Smooth muscle cell (in vitro differentiated cells): ENCODE measurements at regions not wholly inside any gene's neighbourhood (a gene's known extent, or its start where the extent isn't known, plus 50 kb on each side); places are given as distances from the start of the nearest gene placed in this dataset.

Source experiments
- DNase-seq: peaks from one replicate; lab custom pipeline; 2025; ENCODE audit not compliant: unreplicated experiment; lab: John Stamatoyannopoulos, UW
- H2AFZ ChIP-seq: fragments of 200-600 bp; sonication (generic); 2 replicates; pipeline ENCODE4 v1.6.0; 2016; ENCODE audit warnings: antibody characterized with exemption, low read depth, mild to moderate bottlenecking
- H3F3A ChIP-seq: fragments of 200-600 bp; sonication (generic); 2 replicates; pipeline ENCODE4 v1.6.0; 2017; ENCODE audit warnings: antibody characterized with exemption, low read depth
- H3K27ac ChIP-seq: fragments of 200-600 bp; sonication (generic); 2 replicates; pipeline ENCODE4 v1.5.1; 2016; ENCODE audit warnings: low read depth, mild to moderate bottlenecking
- H3K27me3 ChIP-seq: fragments of 200-600 bp; sonication (generic); 2 replicates; pipeline ENCODE4 v1.6.1; 2016; ENCODE audit warnings: low read depth, mild to moderate bottlenecking
- H3K36me3 ChIP-seq: fragments of 200-600 bp; sonication (generic); 2 replicates; pipeline ENCODE4 v1.5.1; 2016; ENCODE audit warnings: low read depth
- H3K4me1 ChIP-seq: fragments of 200-600 bp; sonication (generic); 2 replicates; pipeline ENCODE4 v1.5.1; 2016; ENCODE audit warnings: low read depth
- H3K4me2 ChIP-seq: fragments of 200-600 bp; sonication (generic); 2 replicates; pipeline ENCODE4 v1.6.0; 2016; ENCODE audit warnings: mild to moderate bottlenecking
- H3K4me3 ChIP-seq: fragments of 200-600 bp; sonication (generic); 2 replicates; pipeline ENCODE4 v1.5.1; 2016; ENCODE audit warnings: mild to moderate bottlenecking
- H3K79me2 ChIP-seq: fragments of 200-600 bp; sonication (generic); 2 replicates; pipeline ENCODE4 v1.6.0; 2016; ENCODE audit warnings: low read depth, mild to moderate bottlenecking
- H3K9ac ChIP-seq: fragments of 200-600 bp; sonication (generic); 2 replicates; pipeline ENCODE4 v1.6.0; 2016; ENCODE audit warnings: low read depth
- H3K9me3 ChIP-seq: fragments of 200-600 bp; sonication (generic); replicated peaks from 2 replicates; pipeline ENCODE4 v1.5.1; 2016; ENCODE audit warnings: low read depth
- H4K20me1 ChIP-seq: fragments of 200-600 bp; sonication (generic); 2 replicates; pipeline ENCODE4 v1.6.0; 2016; ENCODE audit warnings: low read depth
- WGBS: methylation state at CpG from one replicate; pipeline ENCODE4 v1.1.7; 2016; ENCODE audit warnings: low lambda C conversion rate; 5-methylcytosine and 5-hydroxymethylcytosine counted together
- TF ChIP-seq, protein P1 (sequence below): fragments of 200-600 bp; sonication (generic); IDR thresholded peaks from 2 replicates; pipeline ENCODE4 v1.5.1; 2017; ENCODE audit warnings: borderline replicate concordance, mild to moderate bottlenecking, antibody characterized with exemption; ENCODE audit not compliant: insufficient read depth, poor library complexity, severe bottlenecking

DNA sequence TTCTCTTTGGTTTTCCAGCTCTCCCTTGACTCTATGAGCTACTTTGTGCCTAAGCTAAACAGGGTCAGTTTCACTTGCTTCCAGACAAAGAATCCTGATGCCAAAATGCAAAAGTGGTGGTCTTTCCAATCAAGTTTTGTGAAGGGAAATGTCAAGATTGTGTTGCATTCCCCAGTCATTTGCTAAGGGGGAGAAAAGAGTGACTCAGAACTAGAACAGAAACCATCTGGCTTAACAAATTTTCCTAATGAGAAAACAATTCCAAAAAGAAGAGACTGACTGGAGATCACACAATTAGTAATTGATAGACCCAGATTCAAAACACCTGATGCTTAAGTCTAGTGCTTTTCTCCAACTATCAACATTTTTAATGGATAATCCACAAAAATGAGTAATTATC, 235.1 kb upstream of the DIO2 start:
- Histone ChIP-seq H3K27me3 (no peaks in the 10 kb centered on the region), H2AFZ (no peak overlapping the region), H3K36me3 (no peaks in the 10 kb centered on the region), H3K79me2 (no peaks in the 10 kb centered on the region), H3K4me3 (no peak overlapping the region), H3K27ac (no peak overlapping the region), H3K9ac (no peak overlapping the region), H4K20me1 (no peaks in the 10 kb centered on the region), H3K4me2 (no peak overlapping the region), H3K4me1 (no peaks in the 10 kb centered on the region), H3F3A (no peaks in the 10 kb centered on the region), H3K9me3 (no peaks in the 10 kb centered on the region)
- DNase-seq = no peak
- TF ChIP-seq, protein P1, sequence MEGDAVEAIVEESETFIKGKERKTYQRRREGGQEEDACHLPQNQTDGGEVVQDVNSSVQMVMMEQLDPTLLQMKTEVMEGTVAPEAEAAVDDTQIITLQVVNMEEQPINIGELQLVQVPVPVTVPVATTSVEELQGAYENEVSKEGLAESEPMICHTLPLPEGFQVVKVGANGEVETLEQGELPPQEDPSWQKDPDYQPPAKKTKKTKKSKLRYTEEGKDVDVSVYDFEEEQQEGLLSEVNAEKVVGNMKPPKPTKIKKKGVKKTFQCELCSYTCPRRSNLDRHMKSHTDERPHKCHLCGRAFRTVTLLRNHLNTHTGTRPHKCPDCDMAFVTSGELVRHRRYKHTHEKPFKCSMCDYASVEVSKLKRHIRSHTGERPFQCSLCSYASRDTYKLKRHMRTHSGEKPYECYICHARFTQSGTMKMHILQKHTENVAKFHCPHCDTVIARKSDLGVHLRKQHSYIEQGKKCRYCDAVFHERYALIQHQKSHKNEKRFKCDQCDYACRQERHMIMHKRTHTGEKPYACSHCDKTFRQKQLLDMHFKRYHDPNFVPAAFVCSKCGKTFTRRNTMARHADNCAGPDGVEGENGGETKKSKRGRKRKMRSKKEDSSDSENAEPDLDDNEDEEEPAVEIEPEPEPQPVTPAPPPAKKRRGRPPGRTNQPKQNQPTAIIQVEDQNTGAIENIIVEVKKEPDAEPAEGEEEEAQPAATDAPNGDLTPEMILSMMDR = no peak

DNA sequence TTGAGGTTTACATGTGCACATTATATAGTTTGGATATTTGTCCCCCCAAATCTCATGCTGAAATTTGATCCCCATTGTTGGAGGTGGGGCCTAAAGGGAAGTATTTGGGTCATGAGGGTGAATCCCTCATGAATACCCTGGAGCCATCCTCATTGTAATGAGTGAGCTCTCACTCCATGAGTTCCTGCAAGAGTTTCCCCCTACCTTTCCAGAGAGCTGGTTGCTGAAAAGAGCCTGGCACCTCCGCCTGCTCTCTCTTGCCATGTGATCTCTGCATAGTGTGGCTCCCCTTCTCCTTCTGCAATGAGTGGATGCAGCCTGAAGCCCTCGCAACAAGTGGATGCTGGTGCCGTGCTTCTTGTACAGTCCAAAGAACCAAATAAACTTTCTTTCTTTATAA, 234.3 kb upstream of the DIO2 start:
- 94% methylated on average over 3 of the region's 3 CpGs for WGBS
- Histone ChIP-seq H3K4me1 (no peaks in the 10 kb centered on the region), H3K27me3 (no peaks in the 10 kb centered on the region), H3K4me2 (no peak overlapping the region), H3K79me2 (no peaks in the 10 kb centered on the region), H4K20me1 (no peaks in the 10 kb centered on the region), H3K27ac (no peak overlapping the region), H3K9ac (no peak overlapping the region), H3F3A (no peaks in the 10 kb centered on the region), H3K36me3 (no peaks in the 10 kb centered on the region), H2AFZ (no peak overlapping the region), H3K9me3 (no peaks in the 10 kb centered on the region), H3K4me3 (no peak overlapping the region)
- TF ChIP-seq, protein P1 = no peak
- no peak for DNase-seq

DNA sequence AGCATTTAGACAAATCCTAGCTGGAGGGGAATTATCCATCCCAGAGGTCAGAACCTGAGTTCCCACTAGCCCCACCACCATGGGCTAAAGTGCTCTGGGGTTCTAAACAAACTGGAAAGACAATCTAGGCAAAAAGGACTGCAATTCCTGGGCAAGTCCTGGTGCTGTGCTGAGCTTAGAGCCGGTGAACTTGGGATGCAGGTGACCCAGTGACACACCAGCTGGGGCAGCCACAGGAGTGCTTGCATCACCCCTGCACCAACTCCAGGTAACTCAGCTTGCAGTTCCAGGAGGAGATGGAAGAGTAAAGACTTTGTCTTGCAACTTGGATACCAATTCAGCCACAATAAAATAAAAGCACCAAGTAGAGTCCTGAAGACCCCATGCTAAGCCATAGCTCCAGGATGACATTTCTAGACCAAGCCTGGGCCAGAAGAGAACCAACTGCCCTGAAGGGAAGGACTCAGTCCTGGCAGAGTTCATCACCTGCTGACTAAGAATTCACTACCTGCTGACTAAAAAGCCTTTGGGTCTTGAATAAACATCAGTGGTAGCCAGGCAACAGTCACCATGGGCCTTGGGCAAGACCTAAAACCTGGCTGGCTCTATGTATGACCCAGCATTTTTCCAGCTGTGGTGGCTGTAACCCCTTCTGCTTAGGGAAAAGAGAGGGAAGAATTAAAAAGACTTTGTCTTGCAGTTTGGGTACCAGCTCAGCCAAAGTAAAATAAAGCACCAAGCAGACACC, 223.4 kb upstream of the DIO2 start:
- Histone ChIP-seq H4K20me1 (no peaks in the 10 kb centered on the region), H3F3A (no peaks in the 10 kb centered on the region), H3K4me1 (no peaks in the 10 kb centered on the region), H3K79me2 (no peaks in the 10 kb centered on the region), H3K4me3 (no peak overlapping the region), H3K27me3 (no peaks in the 10 kb centered on the region), H3K9me3 (no peaks in the 10 kb centered on the region), H3K36me3 (no peaks in the 10 kb centered on the region), H3K27ac (peak overlapping the region; percentile 31), H3K9ac (no peak overlapping the region), H3K4me2 (no peak overlapping the region), H2AFZ (no peak overlapping the region)
- DNase-seq = no peak
- TF ChIP-seq, protein P1 = no peak
- WGBS = 92% methylated on average over 1 of the region's 1 CpG

DNA sequence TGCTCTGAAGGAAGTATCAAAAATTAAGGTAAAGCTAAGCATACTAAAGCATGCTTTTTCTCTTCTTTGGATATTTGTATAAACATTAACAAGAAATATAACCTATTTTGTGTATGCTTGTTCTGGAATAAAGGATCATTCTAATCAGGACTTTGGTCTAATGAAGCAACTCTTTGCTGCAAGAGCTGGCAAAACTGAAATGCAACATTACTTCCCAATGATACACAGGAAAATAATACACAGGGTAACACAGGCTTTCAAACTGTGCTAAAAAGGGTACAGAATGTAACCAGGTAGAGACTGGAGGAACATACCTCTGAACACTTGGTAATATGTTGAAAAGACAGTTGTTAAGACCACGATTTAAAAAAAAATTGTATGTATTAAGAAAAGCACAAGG, 222.5 kb upstream of the DIO2 start:
- TF ChIP-seq, protein P1 = no peak
- H3K27ac ChIP-seq = no peak overlapping the region
- H3K4me2 ChIP-seq = no peak overlapping the region
- no peaks in the 10 kb centered on the region for H4K20me1 ChIP-seq
- WGBS = 93% methylated on average over 1 of the region's 1 CpG
- no peak overlapping the region for H3K9ac ChIP-seq
- H3K4me3 ChIP-seq = no peak overlapping the region
- H3K79me2 ChIP-seq = no peaks in the 10 kb centered on the region
- no peaks in the 10 kb centered on the region for H3K9me3 ChIP-seq
- H3K27me3 ChIP-seq = no peaks in the 10 kb centered on the region
- H2AFZ ChIP-seq = no peak overlapping the region
- H3F3A ChIP-seq = no peaks in the 10 kb centered on the region
- no peak for DNase-seq
- no peaks in the 10 kb centered on the region for H3K4me1 ChIP-seq
- H3K36me3 ChIP-seq = no peaks in the 10 kb centered on the region
